Erythroblast (primary cell): ENCODE measurements at regions not wholly inside any gene's neighbourhood (a gene's known extent, or its start where the extent isn't known, plus 50 kb on each side); places are given as distances from the start of the nearest gene placed in this dataset.

Source experiments
- GATA1 ChIP-seq: IDR thresholded peaks from 2 replicates; pipeline ENCODE4 v1.6.1; 2011; ENCODE audit warnings: low read depth, mild to moderate bottlenecking, control low read depth, low read length, moderate library complexity
- POLR2A ChIP-seq: IDR thresholded peaks from 2 replicates; pipeline ENCODE4 v1.6.1; 2011; ENCODE audit warnings: mild to moderate bottlenecking, low read length

GRCh38 chr6:105748737-105749161 is 337.4 kb upstream of the PRDM1 start:
- TF ChIP-seq POLR2A (no peak), GATA1 (no peak)
